ENCODE measurements at regions not wholly inside any gene's neighbourhood (a gene's known extent, or its start where the extent isn't known, plus 50 kb on each side); places are given as distances from the start of the nearest gene placed in this dataset.

DNA sequence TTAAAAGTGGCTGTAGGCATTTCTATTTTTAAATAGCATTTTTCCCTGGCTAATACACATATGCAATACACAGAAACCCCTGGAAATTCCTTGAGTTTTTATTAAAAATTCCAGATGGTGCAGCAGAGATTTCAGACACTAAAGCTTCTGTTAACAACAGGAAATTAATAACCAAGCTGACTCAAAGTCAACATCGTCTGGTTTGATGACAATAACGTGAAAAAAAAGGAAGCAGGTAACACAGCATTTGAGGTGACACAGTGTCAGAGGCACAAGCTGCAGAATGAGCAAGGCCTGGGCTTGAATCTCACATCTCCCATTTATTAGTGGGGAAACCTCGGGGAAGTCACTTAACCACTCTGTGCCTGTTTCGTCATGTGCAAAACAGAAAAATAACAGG lies 64.6 kb upstream of the GJB5 start:
- TF ChIP-seq, protein P1, sequence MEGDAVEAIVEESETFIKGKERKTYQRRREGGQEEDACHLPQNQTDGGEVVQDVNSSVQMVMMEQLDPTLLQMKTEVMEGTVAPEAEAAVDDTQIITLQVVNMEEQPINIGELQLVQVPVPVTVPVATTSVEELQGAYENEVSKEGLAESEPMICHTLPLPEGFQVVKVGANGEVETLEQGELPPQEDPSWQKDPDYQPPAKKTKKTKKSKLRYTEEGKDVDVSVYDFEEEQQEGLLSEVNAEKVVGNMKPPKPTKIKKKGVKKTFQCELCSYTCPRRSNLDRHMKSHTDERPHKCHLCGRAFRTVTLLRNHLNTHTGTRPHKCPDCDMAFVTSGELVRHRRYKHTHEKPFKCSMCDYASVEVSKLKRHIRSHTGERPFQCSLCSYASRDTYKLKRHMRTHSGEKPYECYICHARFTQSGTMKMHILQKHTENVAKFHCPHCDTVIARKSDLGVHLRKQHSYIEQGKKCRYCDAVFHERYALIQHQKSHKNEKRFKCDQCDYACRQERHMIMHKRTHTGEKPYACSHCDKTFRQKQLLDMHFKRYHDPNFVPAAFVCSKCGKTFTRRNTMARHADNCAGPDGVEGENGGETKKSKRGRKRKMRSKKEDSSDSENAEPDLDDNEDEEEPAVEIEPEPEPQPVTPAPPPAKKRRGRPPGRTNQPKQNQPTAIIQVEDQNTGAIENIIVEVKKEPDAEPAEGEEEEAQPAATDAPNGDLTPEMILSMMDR (IDR thresholded peaks at IDR 0.05): no peak
- no peak for TF ChIP-seq POLR2AphosphoS5 (IDR thresholded peaks at IDR 0.05)
- TF ChIP-seq POLR2A (IDR thresholded peaks at IDR 0.05): no peak
- no peak for TF ChIP-seq EP300 (IDR thresholded peaks at IDR 0.05)
